Limb (tissue), 2 donors: ENCODE measurements at regions not wholly inside any gene's neighbourhood (a gene's known extent, or its start where the extent isn't known, plus 50 kb on each side); places are given as distances from the start of the nearest gene placed in this dataset.
"Not testable (repeated sequence)": the region's sequence is repeated elsewhere in the genome, so short reads cannot be mapped to it uniquely, and the experiment has no call there.

Experiments used
- DNase-seq, 2 donors: peaks; one replicate each; pipeline ENCODE4 v3.0.0-alpha.2; 2016; ENCODE audit errors: extremely low spot score in 2 of 2

- DNase-seq: no peak
These were observed 75.2 kb upstream of the SLC4A7 start for GRCh38 chr3:27559381-27559780.

GRCh38 chr3:27557411-27557810 lies 73.2 kb upstream of the SLC4A7 start:
- DNase-seq: no peak

DNA sequence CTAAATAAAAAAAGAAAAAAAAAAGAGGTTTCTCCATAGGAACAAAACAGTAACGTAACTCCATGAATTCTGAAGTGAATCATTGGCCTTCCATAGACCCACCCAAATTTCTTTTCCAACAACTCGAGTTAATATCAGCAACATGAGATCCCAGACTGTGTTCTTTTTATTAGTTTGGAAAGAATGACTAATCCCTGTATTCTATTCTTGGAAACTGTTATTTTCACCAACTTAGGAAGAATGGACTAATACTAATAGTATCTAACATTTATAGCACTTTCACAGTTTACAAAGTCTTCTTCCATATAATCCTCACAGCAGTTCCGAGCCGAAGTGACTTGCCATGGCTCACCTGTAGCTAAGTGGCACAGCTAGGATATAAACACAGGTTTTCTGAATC lies 72.7 kb upstream of the SLC4A7 start:
- no peak for DNase-seq

GRCh38 chr3:27554706-27555105 lies 70.5 kb upstream of the SLC4A7 start:
- no peak for DNase-seq

DNA sequence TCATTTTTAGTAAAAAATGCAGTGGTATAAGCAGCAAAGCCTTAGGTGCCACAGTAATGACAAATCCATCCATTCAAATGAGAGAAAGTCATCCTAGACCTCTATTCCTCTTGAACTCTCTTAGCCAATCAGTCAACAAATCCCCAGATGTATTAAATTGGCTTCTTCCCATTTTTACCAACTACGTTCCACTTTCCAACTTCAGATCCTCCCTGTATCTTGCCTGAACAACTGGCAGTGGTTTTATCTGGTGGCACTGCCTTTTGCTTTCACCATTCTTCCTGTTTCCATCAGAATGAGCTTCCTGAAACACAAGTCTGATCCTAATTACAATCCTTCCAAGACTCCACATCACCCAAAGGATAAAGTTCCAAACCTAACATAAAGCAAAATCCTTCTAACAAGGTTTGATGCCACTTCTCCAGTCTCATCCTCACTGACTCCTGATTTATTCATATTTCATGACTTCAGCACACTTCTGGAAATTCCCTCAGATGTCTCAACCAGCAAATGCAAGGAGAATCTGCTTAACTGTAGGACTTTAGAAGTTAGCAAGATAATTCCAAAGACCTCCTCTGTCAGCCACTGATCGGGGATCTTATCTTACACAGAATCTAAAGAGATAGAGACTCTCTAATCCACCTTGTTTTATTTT lies 69.8 kb upstream of the SLC4A7 start:
- no peak for DNase-seq

DNA sequence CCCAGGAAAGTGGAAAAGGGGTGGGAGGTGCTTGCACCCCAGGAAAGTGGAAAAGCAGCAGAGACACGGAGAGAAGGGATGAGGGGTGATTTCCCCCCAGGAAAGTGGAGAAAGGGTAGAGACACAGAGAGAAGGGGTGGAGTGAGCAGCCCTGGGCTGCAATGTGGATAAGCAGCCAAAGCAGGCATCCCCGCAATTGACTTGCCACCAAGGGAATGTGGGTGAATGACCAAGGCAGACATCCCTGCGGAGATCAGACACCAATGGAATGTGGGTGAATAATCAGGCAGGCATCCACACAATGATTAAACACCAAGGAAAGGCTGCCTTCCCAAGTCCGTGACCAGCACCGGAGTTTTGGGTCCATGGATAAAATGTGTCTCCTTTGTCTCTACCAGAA lies 68.5 kb upstream of the SLC4A7 start:
- not testable (repeated sequence) for DNase-seq

- not testable (repeated sequence) for DNase-seq
These were observed 67.2 kb upstream of the SLC4A7 start for GRCh38 chr3:27551413-27551812.

- no peak for DNase-seq
These were observed 60.9 kb upstream of the SLC4A7 start for GRCh38 chr3:27545061-27545460.

- no peak for DNase-seq
These were observed 60.2 kb upstream of the SLC4A7 start for GRCh38 chr3:27544372-27544865.

DNA sequence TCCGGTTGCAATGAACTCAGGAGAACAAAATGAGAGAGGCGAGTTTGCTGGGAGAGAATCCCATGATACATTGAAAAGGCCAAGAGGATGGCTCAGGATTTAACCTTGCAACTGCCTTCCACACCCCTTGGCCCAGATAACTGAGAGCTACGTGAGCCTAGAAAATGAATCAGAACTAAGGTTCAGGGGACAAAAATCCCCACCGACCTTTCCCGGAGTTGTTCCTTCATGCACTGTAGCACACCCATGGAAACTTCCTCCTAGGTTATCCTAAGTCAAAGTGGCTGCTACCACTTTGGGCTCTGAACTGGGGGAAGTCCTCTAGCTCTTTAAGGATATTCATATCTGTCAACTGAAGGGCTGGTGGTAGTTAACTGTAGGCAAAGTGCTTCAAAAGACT lies 58.3 kb upstream of the SLC4A7 start:
- no peak for DNase-seq

- DNase-seq: no peak
These were observed 56.0 kb upstream of the SLC4A7 start for GRCh38 chr3:27540231-27540630.

DNA sequence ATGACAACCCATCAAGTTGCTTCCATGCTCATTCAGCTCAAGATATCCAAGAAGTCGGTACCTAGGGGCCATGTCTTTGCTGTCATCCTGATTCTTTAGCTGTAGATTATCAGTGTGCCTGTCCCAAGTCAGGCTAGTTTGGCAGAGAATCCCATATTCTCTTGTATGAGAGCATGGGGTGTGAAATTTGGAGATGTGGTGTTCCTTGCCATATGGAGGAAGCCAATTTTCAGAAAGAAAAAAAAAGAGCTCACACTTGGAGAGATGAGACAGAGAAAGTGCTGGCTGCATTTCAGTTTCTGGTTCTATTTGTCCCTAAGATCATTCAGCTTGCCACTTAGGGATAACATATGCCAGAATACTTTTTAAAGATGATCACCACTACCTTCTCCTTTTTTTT lies 52.3 kb upstream of the SLC4A7 start:
- DNase-seq: no peak

DNA sequence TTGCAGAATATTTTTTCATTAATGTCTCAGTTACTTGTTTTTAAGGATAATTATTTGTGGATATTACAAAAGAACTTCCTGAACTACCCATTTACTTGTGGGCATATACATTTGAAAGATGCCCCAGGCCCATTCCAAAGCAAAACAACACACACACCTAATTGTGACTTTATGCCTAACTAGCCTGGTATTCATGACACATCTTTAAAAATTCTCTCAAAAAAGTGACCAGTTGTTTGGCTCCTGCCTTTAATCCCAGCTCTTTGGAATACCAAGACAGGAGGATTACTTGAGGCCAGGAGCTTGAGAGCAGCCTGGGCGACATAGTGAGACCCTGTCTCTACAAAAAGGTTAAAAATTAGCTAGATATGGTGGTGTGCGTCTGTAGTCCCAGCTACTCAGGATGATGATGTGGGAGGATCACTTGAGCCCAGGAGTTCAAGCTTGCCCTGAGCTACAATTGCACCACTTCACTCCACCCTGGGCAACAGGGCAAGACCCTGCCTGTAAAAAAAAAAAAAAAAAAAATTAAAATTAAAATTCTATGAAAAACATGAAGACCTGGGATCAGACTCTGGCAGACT lies 51.7 kb upstream of the SLC4A7 start:
- no peak for DNase-seq

DNA sequence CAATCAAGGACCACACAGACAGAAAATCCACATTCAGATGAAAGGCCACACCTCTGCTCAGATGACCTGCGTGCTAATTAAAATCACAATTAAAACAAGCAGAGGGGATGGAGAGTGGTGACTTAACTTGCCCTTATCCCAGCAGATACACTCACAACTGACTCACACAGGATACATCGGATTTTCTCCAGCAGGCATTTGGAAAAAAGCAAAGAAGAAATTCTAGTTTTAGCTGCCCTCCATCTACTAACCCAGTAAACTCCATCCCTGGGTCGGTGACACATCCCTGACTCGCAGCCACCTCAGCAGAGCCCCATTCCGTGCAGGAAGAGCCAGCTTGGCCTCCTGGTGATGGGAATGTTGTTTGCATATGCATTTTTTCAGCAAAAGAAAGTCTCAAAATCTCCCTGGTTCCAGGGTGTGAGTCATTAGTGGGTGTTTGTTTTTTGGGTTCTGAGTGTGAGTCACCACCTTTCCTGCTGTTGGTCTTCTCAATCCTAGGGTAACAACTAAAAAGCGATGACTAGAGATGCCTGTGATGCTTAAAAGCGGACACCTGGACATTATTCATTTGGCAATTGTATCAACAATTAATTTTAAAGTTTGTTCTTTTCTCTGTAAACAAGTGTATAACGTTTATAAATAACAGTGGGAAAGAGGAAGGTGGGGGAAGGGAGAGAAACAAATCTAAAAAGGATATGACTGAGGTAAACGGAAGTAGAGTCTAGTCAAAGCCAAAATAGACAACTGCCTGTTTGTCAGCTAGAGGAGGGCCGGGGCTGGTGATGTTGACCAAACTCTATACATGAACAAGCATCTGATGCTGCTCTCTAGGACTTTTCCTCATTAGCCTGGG lies 49.8 kb upstream of the SLC4A7 start:
- no peak for DNase-seq
